ENCODE measurements at regions not wholly inside any gene's neighbourhood (a gene's known extent, or its start where the extent isn't known, plus 50 kb on each side); places are given as distances from the start of the nearest gene placed in this dataset.

GRCh38 chr5:44051591-44051990 is 337.6 kb downstream of the FGF10 start:
- no peak for TF ChIP-seq POLR2A (IDR thresholded peaks at IDR 0.05)
- TF ChIP-seq CTCF (IDR thresholded peaks at IDR 0.05) = no peak

All from uterus (tissue), 2 donors.